NCI-H510A (cell line): ENCODE measurements at regions not wholly inside any gene's neighbourhood (a gene's known extent, or its start where the extent isn't known, plus 50 kb on each side); places are given as distances from the start of the nearest gene placed in this dataset.
"Not testable (repeated sequence)": the region's sequence is repeated elsewhere in the genome, so short reads cannot be mapped to it uniquely, and the experiment has no call there.

Source experiments
- DNase-seq: peaks from one replicate; lab custom pipeline; 2025; lab: John Stamatoyannopoulos, UW

GRCh38 chr12:92261071-92261470 lies 115.4 kb upstream of the BTG1 start:
- DNase-seq = no peak

- no peak for DNase-seq
These were observed 114.1 kb upstream of the BTG1 start for GRCh38 chr12:92259696-92260251.

- DNase-seq = no peak
These were observed 113.6 kb upstream of the BTG1 start for GRCh38 chr12:92259291-92259690.

GRCh38 chr12:92257261-92257660 lies 111.6 kb upstream of the BTG1 start:
- DNase-seq = no peak

GRCh38 chr12:92255741-92256140 lies 110.1 kb upstream of the BTG1 start:
- DNase-seq = no peak

- DNase-seq = no peak
These were observed 107.7 kb upstream of the BTG1 start for GRCh38 chr12:92253301-92253700.

GRCh38 chr12:92248977-92249376 lies 103.3 kb upstream of the BTG1 start:
- no peak for DNase-seq

GRCh38 chr12:92244036-92244435 lies 98.4 kb upstream of the BTG1 start:
- no peak for DNase-seq

GRCh38 chr12:92242907-92243306 lies 97.3 kb upstream of the BTG1 start:
- no peak for DNase-seq

GRCh38 chr12:92237762-92238523 lies 92.3 kb upstream of the BTG1 start:
- DNase-seq = no peak

GRCh38 chr12:92237262-92237661 lies 91.6 kb upstream of the BTG1 start:
- no peak for DNase-seq

GRCh38 chr12:92235703-92236472 lies 90.2 kb upstream of the BTG1 start:
- DNase-seq = no peak

GRCh38 chr12:92234533-92234932 lies 88.9 kb upstream of the BTG1 start:
- DNase-seq = no peak

GRCh38 chr12:92233346-92234015 lies 87.8 kb upstream of the BTG1 start:
- DNase-seq = no peak

GRCh38 chr12:92232371-92232932 lies 86.8 kb upstream of the BTG1 start:
- DNase-seq = not testable (repeated sequence)

- not testable (repeated sequence) for DNase-seq
These were observed 86.3 kb upstream of the BTG1 start for GRCh38 chr12:92231945-92232344.

GRCh38 chr12:92231532-92231931 lies 85.9 kb upstream of the BTG1 start:
- not testable (repeated sequence) for DNase-seq

GRCh38 chr12:92229381-92229780 lies 83.7 kb upstream of the BTG1 start:
- DNase-seq = no peak

GRCh38 chr12:92226961-92227360 lies 81.3 kb upstream of the BTG1 start:
- no peak for DNase-seq

- no peak for DNase-seq
These were observed 80.5 kb upstream of the BTG1 start for GRCh38 chr12:92226071-92226661.

GRCh38 chr12:92224685-92225331 lies 79.2 kb upstream of the BTG1 start:
- no peak for DNase-seq
